Liver (tissue), 8 donors: ENCODE measurements at regions not wholly inside any gene's neighbourhood (a gene's known extent, or its start where the extent isn't known, plus 50 kb on each side); places are given as distances from the start of the nearest gene placed in this dataset.

ENCODE experiments used
- DNase-seq: peaks from one replicate; pipeline ENCODE4 v3.0.0-alpha.2; 2017; ENCODE audit warnings: low spot score
- H3K27ac ChIP-seq, 2 donors: one replicate each; pipeline ENCODE4 v1.7.0; 2013; ENCODE audit warnings: inconsistent platforms in 2 of 2, low read length in 2 of 2, control low read depth in 1 of 2, low read depth in 1 of 2, mild to moderate bottlenecking in 1 of 2
- H3K27me3 ChIP-seq, 4 donors: one replicate each; pipeline versions ENCODE4 v1.6.1 to v1.7.0; 2013; ENCODE audit warnings: low read length in 3 of 4, inconsistent platforms in 1 of 4, mild to moderate bottlenecking in 1 of 4, moderate library complexity in 1 of 4; ENCODE audit not compliant: control insufficient read depth in 4 of 4, insufficient read depth in 4 of 4
- H3K36me3 ChIP-seq, 4 donors: one replicate each; pipeline versions ENCODE4 v1.6.1 to v1.7.0; 2013; ENCODE audit warnings: low read length in 3 of 4, mild to moderate bottlenecking in 3 of 4, low read depth in 1 of 4, moderate library complexity in 1 of 4; ENCODE audit not compliant: control insufficient read depth in 4 of 4, insufficient read depth in 3 of 4
- H3K4me1 ChIP-seq, 4 donors: one replicate each; pipeline versions ENCODE4 v1.6.1 to v1.7.0; 2013; ENCODE audit warnings: low read length in 3 of 4, mild to moderate bottlenecking in 3 of 4, moderate library complexity in 1 of 4; ENCODE audit not compliant: control insufficient read depth in 4 of 4, insufficient read depth in 4 of 4
- H3K4me3 ChIP-seq, 3 donors: one replicate each; pipeline versions ENCODE4 v1.6.1 to v1.7.0; 2013; ENCODE audit warnings: low read length in 3 of 3, control low read depth in 1 of 3, low read depth in 1 of 3, mild to moderate bottlenecking in 1 of 3
- H3K9ac ChIP-seq, 2 donors: one replicate each; pipeline ENCODE4 v1.7.0; 2013; ENCODE audit warnings: low read length in 2 of 2, mild to moderate bottlenecking in 2 of 2, moderate library complexity in 2 of 2, control low read depth in 1 of 2, low read depth in 1 of 2
- H3K9me3 ChIP-seq, 4 donors: one replicate each; pipeline versions ENCODE4 v1.6.1 to v1.7.0; 2013; ENCODE audit warnings: low read length in 3 of 4; ENCODE audit not compliant: control insufficient read depth in 4 of 4
- EGR1 ChIP-seq, 2 donors: IDR thresholded peaks; 2 replicates each; pipeline ENCODE4 v1.6.1; 2016 to 2018; ENCODE audit warnings: antibody characterized with exemption in 2 of 2, low read depth in 2 of 2
- FOXA1 ChIP-seq: IDR thresholded peaks from 2 replicates; pipeline ENCODE4 v1.6.1; 2016; ENCODE audit warnings: antibody characterized with exemption
- FOXA2 ChIP-seq: IDR thresholded peaks from 2 replicates; pipeline ENCODE4 v1.6.1; 2016; ENCODE audit warnings: antibody characterized with exemption
- GABPA ChIP-seq, 2 donors: IDR thresholded peaks in 1 of 2; conservative IDR thresholded peaks in 1 of 2; 2 replicates each; pipeline ENCODE4 v1.6.1; 2016; ENCODE audit warnings: antibody characterized with exemption in 2 of 2, mild to moderate bottlenecking in 1 of 2, moderate library complexity in 1 of 2
- HNF4A ChIP-seq, 2 donors: conservative IDR thresholded peaks; 2 replicates each; pipeline ENCODE4 v1.6.1; 2016; ENCODE audit warnings: antibody characterized with exemption in 2 of 2, mild to moderate bottlenecking in 2 of 2
- HNF4G ChIP-seq: IDR thresholded peaks from 2 replicates; pipeline ENCODE4 v1.6.1; 2016; ENCODE audit warnings: antibody characterized with exemption
- JUND ChIP-seq, 2 donors: IDR thresholded peaks; 2 replicates each; pipeline ENCODE4 v1.6.1; 2016; ENCODE audit warnings: antibody characterized with exemption in 2 of 2
- NR2F2 ChIP-seq: IDR thresholded peaks from 2 replicates; pipeline ENCODE4 v1.6.1; 2016; ENCODE audit warnings: antibody characterized with exemption
- RAD21 ChIP-seq, 2 donors: IDR thresholded peaks; 2 replicates each; pipeline ENCODE4 v1.6.1; 2016; ENCODE audit warnings: antibody characterized with exemption in 2 of 2, mild to moderate bottlenecking in 2 of 2
- RXRA ChIP-seq, 2 donors: IDR thresholded peaks; 2 replicates each; pipeline ENCODE4 v1.6.1; 2017 to 2018; ENCODE audit warnings: antibody characterized with exemption in 2 of 2, mild to moderate bottlenecking in 1 of 2
- SP1 ChIP-seq: IDR thresholded peaks from 2 replicates; pipeline ENCODE4 v1.6.1; 2018; ENCODE audit warnings: antibody characterized with exemption, mild to moderate bottlenecking
- TAF1 ChIP-seq: conservative IDR thresholded peaks from 2 replicates; pipeline ENCODE4 v1.6.1; 2016; ENCODE audit warnings: antibody characterized with exemption, mild to moderate bottlenecking
- YY1 ChIP-seq: IDR thresholded peaks from 2 replicates; pipeline ENCODE4 v1.6.1; 2016; ENCODE audit warnings: antibody characterized with exemption, mild to moderate bottlenecking
- WGBS: extraction: QIAGEN DNeasy Blood & Tissue Kit; methylation state at CpG from one replicate; pipeline ENCODE4 v1.1.7; 2013; 5-methylcytosine and 5-hydroxymethylcytosine counted together
- TF ChIP-seq, protein P1 (sequence below): IDR thresholded peaks from 2 replicates; pipeline ENCODE4 v1.6.1; 2016; ENCODE audit warnings: antibody characterized with exemption
- TF ChIP-seq, protein P2 (sequence below): IDR thresholded peaks from 2 replicates; pipeline ENCODE4 v1.6.1; 2016; ENCODE audit warnings: antibody characterized with exemption
- TF ChIP-seq, protein P3 (sequence below): IDR thresholded peaks from 2 replicates; pipeline ENCODE4 v1.6.1; 2016; ENCODE audit warnings: antibody characterized with exemption
- TF ChIP-seq, protein P4 (sequence below): IDR thresholded peaks from 2 replicates; pipeline ENCODE4 v1.6.1; 2016; ENCODE audit warnings: antibody characterized with exemption, mild to moderate bottlenecking
- TF ChIP-seq, protein P5 (sequence below): fragments of 150-350 bp; IDR thresholded peaks from 2 replicates; pipeline ENCODE4 v1.5.1; 2017; ENCODE audit warnings: improper control_type of control experiment, low read depth, low read length; ENCODE audit not compliant: missing input control
- donor health status: healthy.
- donor health status: healthy.
- donor health status: healthy.
- donor health status: healthy.
- donor health status: healthy.

DNA sequence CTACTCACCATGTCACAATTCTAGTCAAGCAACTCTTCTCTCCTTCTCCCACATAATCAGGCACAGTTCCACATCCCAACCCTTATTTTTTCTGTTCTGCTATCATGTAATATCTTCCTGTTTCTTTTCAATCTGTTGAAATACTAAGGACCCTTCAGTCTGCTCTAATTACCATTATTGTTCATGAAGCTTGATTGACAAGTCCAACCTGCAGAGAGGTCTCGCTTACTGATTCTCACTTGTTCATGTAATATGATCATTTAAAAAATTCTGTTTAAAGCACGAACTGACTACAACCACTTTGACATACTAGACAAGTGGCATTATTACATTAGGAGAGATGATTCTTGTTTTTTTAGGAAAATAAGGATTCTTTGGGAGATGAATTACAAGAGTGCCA lies 108.6 kb upstream of the MAD2L1 start:
- TF ChIP-seq FOXA1 (no peak), GABPA (IDR thresholded peaks at IDR 0.05 in 1 of 2, conservative IDR thresholded peaks at IDR 0.05 in 1 of 2) (no peak), RAD21 (IDR thresholded peaks at IDR 0.05) (no peak), HNF4G (no peak), SP1 (no peak), RXRA (IDR thresholded peaks at IDR 0.05) (no peak), TAF1 (no peak), NR2F2 (no peak), YY1 (no peak), FOXA2 (no peak), HNF4A (conservative IDR thresholded peaks at IDR 0.05) (no peak)
- TF ChIP-seq, protein P1, sequence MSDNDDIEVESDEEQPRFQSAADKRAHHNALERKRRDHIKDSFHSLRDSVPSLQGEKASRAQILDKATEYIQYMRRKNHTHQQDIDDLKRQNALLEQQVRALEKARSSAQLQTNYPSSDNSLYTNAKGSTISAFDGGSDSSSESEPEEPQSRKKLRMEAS = no peak
- TF ChIP-seq, protein P2, sequence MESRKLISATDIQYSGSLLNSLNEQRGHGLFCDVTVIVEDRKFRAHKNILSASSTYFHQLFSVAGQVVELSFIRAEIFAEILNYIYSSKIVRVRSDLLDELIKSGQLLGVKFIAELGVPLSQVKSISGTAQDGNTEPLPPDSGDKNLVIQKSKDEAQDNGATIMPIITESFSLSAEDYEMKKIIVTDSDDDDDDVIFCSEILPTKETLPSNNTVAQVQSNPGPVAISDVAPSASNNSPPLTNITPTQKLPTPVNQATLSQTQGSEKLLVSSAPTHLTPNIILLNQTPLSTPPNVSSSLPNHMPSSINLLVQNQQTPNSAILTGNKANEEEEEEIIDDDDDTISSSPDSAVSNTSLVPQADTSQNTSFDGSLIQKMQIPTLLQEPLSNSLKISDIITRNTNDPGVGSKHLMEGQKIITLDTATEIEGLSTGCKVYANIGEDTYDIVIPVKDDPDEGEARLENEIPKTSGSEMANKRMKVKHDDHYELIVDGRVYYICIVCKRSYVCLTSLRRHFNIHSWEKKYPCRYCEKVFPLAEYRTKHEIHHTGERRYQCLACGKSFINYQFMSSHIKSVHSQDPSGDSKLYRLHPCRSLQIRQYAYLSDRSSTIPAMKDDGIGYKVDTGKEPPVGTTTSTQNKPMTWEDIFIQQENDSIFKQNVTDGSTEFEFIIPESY = no peak
- TF ChIP-seq, protein P3, sequence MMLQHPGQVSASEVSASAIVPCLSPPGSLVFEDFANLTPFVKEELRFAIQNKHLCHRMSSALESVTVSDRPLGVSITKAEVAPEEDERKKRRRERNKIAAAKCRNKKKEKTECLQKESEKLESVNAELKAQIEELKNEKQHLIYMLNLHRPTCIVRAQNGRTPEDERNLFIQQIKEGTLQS = no peak
- TF ChIP-seq, protein P4, sequence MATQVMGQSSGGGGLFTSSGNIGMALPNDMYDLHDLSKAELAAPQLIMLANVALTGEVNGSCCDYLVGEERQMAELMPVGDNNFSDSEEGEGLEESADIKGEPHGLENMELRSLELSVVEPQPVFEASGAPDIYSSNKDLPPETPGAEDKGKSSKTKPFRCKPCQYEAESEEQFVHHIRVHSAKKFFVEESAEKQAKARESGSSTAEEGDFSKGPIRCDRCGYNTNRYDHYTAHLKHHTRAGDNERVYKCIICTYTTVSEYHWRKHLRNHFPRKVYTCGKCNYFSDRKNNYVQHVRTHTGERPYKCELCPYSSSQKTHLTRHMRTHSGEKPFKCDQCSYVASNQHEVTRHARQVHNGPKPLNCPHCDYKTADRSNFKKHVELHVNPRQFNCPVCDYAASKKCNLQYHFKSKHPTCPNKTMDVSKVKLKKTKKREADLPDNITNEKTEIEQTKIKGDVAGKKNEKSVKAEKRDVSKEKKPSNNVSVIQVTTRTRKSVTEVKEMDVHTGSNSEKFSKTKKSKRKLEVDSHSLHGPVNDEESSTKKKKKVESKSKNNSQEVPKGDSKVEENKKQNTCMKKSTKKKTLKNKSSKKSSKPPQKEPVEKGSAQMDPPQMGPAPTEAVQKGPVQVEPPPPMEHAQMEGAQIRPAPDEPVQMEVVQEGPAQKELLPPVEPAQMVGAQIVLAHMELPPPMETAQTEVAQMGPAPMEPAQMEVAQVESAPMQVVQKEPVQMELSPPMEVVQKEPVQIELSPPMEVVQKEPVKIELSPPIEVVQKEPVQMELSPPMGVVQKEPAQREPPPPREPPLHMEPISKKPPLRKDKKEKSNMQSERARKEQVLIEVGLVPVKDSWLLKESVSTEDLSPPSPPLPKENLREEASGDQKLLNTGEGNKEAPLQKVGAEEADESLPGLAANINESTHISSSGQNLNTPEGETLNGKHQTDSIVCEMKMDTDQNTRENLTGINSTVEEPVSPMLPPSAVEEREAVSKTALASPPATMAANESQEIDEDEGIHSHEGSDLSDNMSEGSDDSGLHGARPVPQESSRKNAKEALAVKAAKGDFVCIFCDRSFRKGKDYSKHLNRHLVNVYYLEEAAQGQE = no peak
- TF ChIP-seq, protein P5, sequence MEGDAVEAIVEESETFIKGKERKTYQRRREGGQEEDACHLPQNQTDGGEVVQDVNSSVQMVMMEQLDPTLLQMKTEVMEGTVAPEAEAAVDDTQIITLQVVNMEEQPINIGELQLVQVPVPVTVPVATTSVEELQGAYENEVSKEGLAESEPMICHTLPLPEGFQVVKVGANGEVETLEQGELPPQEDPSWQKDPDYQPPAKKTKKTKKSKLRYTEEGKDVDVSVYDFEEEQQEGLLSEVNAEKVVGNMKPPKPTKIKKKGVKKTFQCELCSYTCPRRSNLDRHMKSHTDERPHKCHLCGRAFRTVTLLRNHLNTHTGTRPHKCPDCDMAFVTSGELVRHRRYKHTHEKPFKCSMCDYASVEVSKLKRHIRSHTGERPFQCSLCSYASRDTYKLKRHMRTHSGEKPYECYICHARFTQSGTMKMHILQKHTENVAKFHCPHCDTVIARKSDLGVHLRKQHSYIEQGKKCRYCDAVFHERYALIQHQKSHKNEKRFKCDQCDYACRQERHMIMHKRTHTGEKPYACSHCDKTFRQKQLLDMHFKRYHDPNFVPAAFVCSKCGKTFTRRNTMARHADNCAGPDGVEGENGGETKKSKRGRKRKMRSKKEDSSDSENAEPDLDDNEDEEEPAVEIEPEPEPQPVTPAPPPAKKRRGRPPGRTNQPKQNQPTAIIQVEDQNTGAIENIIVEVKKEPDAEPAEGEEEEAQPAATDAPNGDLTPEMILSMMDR = no peak

DNA sequence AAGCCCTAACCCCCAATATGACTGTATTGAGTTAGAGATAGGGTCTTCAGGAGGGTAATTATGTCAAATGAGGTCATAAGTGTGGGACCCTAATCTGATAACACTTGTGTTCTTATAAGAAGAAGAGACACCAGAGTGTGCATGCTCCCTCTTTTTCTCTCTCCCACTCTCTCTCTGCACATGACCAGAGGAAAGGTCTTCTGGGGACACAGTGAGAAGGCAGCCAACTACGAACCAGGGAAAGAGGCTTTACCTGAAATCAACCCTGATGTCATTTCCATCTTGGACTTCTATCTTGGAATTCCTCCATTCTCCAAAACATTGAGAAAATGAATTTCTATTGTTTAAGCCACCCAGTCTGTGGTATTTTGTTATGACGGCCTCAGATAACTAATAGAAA lies 97.2 kb upstream of the MAD2L1 start:
- no peak for DNase-seq
- Histone ChIP-seq H3K27ac (no peak overlapping the region), H3K36me3 (no peaks in the 10 kb centered on the region), H3K4me1 (no peaks in the 10 kb centered on the region), H3K4me3 (no peak overlapping the region), H3K9me3 (no peaks in the 10 kb centered on the region), H3K9ac (no peak overlapping the region), H3K27me3 (no peaks in the 10 kb centered on the region)
- 76% methylated on average over 2 of the region's 2 CpGs for WGBS
- TF ChIP-seq, protein P1 = no peak
- TF ChIP-seq GABPA (IDR thresholded peaks at IDR 0.05 in 1 of 2, conservative IDR thresholded peaks at IDR 0.05 in 1 of 2) (no peak), FOXA2 (no peak), HNF4G (no peak), FOXA1 (no peak), SP1 (no peak), HNF4A (conservative IDR thresholded peaks at IDR 0.05) (no peak), EGR1 (IDR thresholded peaks at IDR 0.05; ENCODE audit: low read depth in 2 of 2) (no peak), YY1 (no peak), RAD21 (IDR thresholded peaks at IDR 0.05) (no peak), RXRA (IDR thresholded peaks at IDR 0.05) (no peak), JUND (IDR thresholded peaks at IDR 0.05) (no peak), TAF1 (no peak)
- TF ChIP-seq, protein P2 = no peak
- TF ChIP-seq, protein P4 = no peak

More for the DNA sequence above, 108.6 kb upstream of the MAD2L1 start:
- H3K4me3 ChIP-seq = no peak overlapping the region
- no peaks in the 10 kb centered on the region for H3K36me3 ChIP-seq
- 70% methylated on average over 2 of the region's 2 CpGs for WGBS
- H3K9me3 ChIP-seq = no peaks in the 10 kb centered on the region
- no peak overlapping the region for H3K27ac ChIP-seq
- no peak overlapping the region for H3K9ac ChIP-seq
- peaks cover 0 to 9% (median 0%) of the 10 kb centered on the region in 4 donors for H3K27me3 ChIP-seq
- no peaks in the 10 kb centered on the region for H3K4me1 ChIP-seq
- no peak for DNase-seq
